Spleen (tissue), 11 donors: ENCODE measurements at regions not wholly inside any gene's neighbourhood (a gene's known extent, or its start where the extent isn't known, plus 50 kb on each side); places are given as distances from the start of the nearest gene placed in this dataset.

Experiments
- DNase-seq: peaks from one replicate; pipeline ENCODE4 v3.0.0-alpha.2; 2020
- H3K27ac ChIP-seq, 8 donors: fragments of 200-600 bp; sonication (generic) in 7 of 8; 1 replicate in 4 of 8; 2 replicates in 4 of 8; pipeline versions ENCODE4 v1.5.0 to v1.8.0; 2016 to 2021; ENCODE audit warnings: inconsistent platforms in 4 of 8, mild to moderate bottlenecking in 4 of 8, moderate library complexity in 1 of 8
- H3K27me3 ChIP-seq, 7 donors: fragments of 200-600 bp; sonication (generic) in 6 of 7; replicated peaks in 1 of 7; 1 replicate in 4 of 7; 2 replicates in 3 of 7; pipeline versions ENCODE4 v1.5.0 to v1.8.0; 2016 to 2021; ENCODE audit warnings: inconsistent platforms in 3 of 7, mild to moderate bottlenecking in 1 of 7
- H3K36me3 ChIP-seq, 6 donors: fragments of 200-600 bp; sonication (generic) in 5 of 6; 1 replicate in 4 of 6; 2 replicates in 2 of 6; pipeline versions ENCODE4 v1.5.0 to v1.8.0; 2016 to 2021; ENCODE audit warnings: inconsistent platforms in 2 of 6
- H3K4me1 ChIP-seq, 6 donors: fragments of 200-600 bp; sonication (generic) in 5 of 6; 1 replicate in 3 of 6; 2 replicates in 3 of 6; pipeline versions ENCODE4 v1.5.0 to v1.8.0; 2016 to 2021; ENCODE audit warnings: inconsistent platforms in 3 of 6
- H3K4me3 ChIP-seq, 8 donors: fragments of 200-600 bp; sonication (generic) in 7 of 8; 1 replicate in 4 of 8; 2 replicates in 4 of 8; pipeline versions ENCODE4 v1.5.0 to v1.8.0; 2016 to 2021; ENCODE audit warnings: inconsistent platforms in 4 of 8, mild to moderate bottlenecking in 4 of 8, moderate library complexity in 2 of 8
- H3K9me3 ChIP-seq, 8 donors: fragments of 200-600 bp; sonication (generic) in 7 of 8; 1 replicate in 4 of 8; 2 replicates in 4 of 8; pipeline versions ENCODE4 v1.5.0 to v1.8.0; 2016 to 2021; ENCODE audit warnings: inconsistent platforms in 4 of 8
- CTCF ChIP-seq, 11 experiments: fragments of 200-600 bp in 7 of 11; fragments of 450-650 bp in 4 of 11; sonication (generic) in 4 of 11; IDR thresholded peaks in 8 of 11; conservative IDR thresholded peaks in 3 of 11; 1 replicate in 7 of 11; 2 replicates in 4 of 11; pipeline versions ENCODE4 v1.4.0 to v1.8.0; 2016 to 2021; ENCODE audit warnings: antibody characterized with exemption in 11 of 11, inconsistent platforms in 4 of 11, mild to moderate bottlenecking in 1 of 11
- POLR2A ChIP-seq, 3 donors: fragments of 450-650 bp; IDR thresholded peaks; one replicate each; pipeline ENCODE4 v1.5.1; 2017; ENCODE audit warnings: antibody characterized with exemption in 3 of 3, mild to moderate bottlenecking in 1 of 3
- POLR2AphosphoS5 ChIP-seq, 3 donors: sonication (generic); formaldehyde crosslinking; IDR thresholded peaks; one replicate each; pipeline ENCODE4 v1.5.1; 2017; ENCODE audit warnings: antibody characterized with exemption in 3 of 3
- WGBS, 5 donors: extraction: QIAGEN DNeasy Blood & Tissue Kit in 3 of 5; methylation state at CpG; one replicate each; pipeline versions ENCODE4 v1.1.5 to v1.1.7; 2013 to 2018; 5-methylcytosine and 5-hydroxymethylcytosine counted together
- intact Hi-C: fragments of 100-400 bp; cut with DNase I; formaldehyde crosslinking; loops from one replicate; pipeline ENCODE4 v1.15.0; 2023; ENCODE audit warnings: low total_unique reads
- donor health status: healthy with polysubstance abuse.
- donor health status: DM: no; HTN: no; CAD: no; lungs with moderate emphysema.
- donor health status: DM: no; HTN: no; CAD: no.
- donor health status: Bipolar disorder and iron deficiency.
- donor health status: healthy.
- donor health status: DM: no; HTN: no; CAD: no.
- donor health status: DM: yes; HTN: yes; CAD: no.

- Histone ChIP-seq H3K36me3 (no peaks in the 10 kb centered on the region), H3K27me3 (no peaks in the 10 kb centered on the region), H3K27ac (no peak overlapping the region), H3K4me1 (no peaks in the 10 kb centered on the region), H3K9me3 (no peaks in the 10 kb centered on the region), H3K4me3 (no peak overlapping the region)
- no peak for TF ChIP-seq POLR2AphosphoS5 (IDR thresholded peaks at IDR 0.05)
- no peak for DNase-seq
- intact Hi-C loops = no loop called here
- WGBS, 5 donors = 85 to 95% (median 88%) methylated on average over 12 of the region's 12 CpGs
Measured at GRCh38 chr19:32010071-32010470, 335.3 kb upstream of the ZNF507 start.

GRCh38 chr19:32012206-32012605 is 333.2 kb upstream of the ZNF507 start:
- no peaks in the 10 kb centered on the region for H3K9me3 ChIP-seq
- no peak overlapping the region for H3K27ac ChIP-seq
- H3K4me3 ChIP-seq = no peak overlapping the region
- 78 to 89% (median 85%) methylated on average over 6 of the region's 6 CpGs for WGBS, 5 donors
- intact Hi-C loops = no loop called here
- no peaks in the 10 kb centered on the region for H3K36me3 ChIP-seq
- DNase-seq = no peak
- no peak for TF ChIP-seq CTCF (IDR thresholded peaks at IDR 0.05 in 8 of 11, conservative IDR thresholded peaks at IDR 0.05 in 3 of 11)
- no peak for TF ChIP-seq POLR2AphosphoS5 (IDR thresholded peaks at IDR 0.05)
- no peak for TF ChIP-seq POLR2A (IDR thresholded peaks at IDR 0.05)
- no peaks in the 10 kb centered on the region for H3K27me3 ChIP-seq
- H3K4me1 ChIP-seq = no peaks in the 10 kb centered on the region

GRCh38 chr19:32012886-32013631 is 332.4 kb upstream of the ZNF507 start:
- Histone ChIP-seq H3K27ac (no peak overlapping the region), H3K27me3 (no peaks in the 10 kb centered on the region), H3K4me1 (no peaks in the 10 kb centered on the region), H3K36me3 (no peaks in the 10 kb centered on the region), H3K9me3 (no peaks in the 10 kb centered on the region), H3K4me3 (no peak overlapping the region)
- TF ChIP-seq POLR2AphosphoS5 (IDR thresholded peaks at IDR 0.05) = no peak
- TF ChIP-seq POLR2A (IDR thresholded peaks at IDR 0.05) = no peak
- no peak for DNase-seq
- 66 to 73% (median 71%) methylated on average over 6 of the region's 6 CpGs for WGBS, 5 donors
- intact Hi-C loops = no loop called here

GRCh38 chr19:32017176-32017953 is 328.0 kb upstream of the ZNF507 start:
- intact Hi-C loops = no loop called here
- peak overlapping the region in 2 of 8 donors; percentile 9 to 42 for H3K27ac ChIP-seq
- H3K27me3 ChIP-seq = no peaks in the 10 kb centered on the region
- H3K36me3 ChIP-seq = no peaks in the 10 kb centered on the region
- peaks cover 0 to 24% (median 4%) of the 10 kb centered on the region in 8 donors for H3K9me3 ChIP-seq
- H3K4me3 ChIP-seq = no peak overlapping the region
- WGBS, 5 donors = 66 to 78% (median 71%) methylated on average over 9 of the region's 9 CpGs
- H3K4me1 ChIP-seq = no peaks in the 10 kb centered on the region
- TF ChIP-seq POLR2A (IDR thresholded peaks at IDR 0.05) = no peak
- DNase-seq = no peak

- Histone ChIP-seq H3K27me3 (no peaks in the 10 kb centered on the region), H3K4me3 (no peak overlapping the region), H3K36me3 (no peaks in the 10 kb centered on the region), H3K4me1 (no peaks in the 10 kb centered on the region), H3K9me3 (peaks cover 0 to 25% (median 4%) of the 10 kb centered on the region in 8 donors), H3K27ac (peak overlapping the region in 3 of 8 donors; percentile 6 to 42 (median 9))
- TF ChIP-seq POLR2AphosphoS5 (IDR thresholded peaks at IDR 0.05) (peak in 2 of 3 donors; percentile 19 to 80), POLR2A (IDR thresholded peaks at IDR 0.05) (no peak)
- no peak for DNase-seq
- intact Hi-C loops = no loop called here
- WGBS, 5 donors = 10 to 29% (median 12%) methylated on average over 5 to 6 of the region's 6 CpGs
Measured at GRCh38 chr19:32018014-32018413, 327.4 kb upstream of the ZNF507 start.

- WGBS, 5 donors = 43 to 59% (median 50%) methylated on average over 2 of the region's 2 CpGs
- H3K9me3 ChIP-seq = peaks cover 0 to 34% (median 8%) of the 10 kb centered on the region in 8 donors
- DNase-seq = no peak
- intact Hi-C loops = no loop called here
- H3K36me3 ChIP-seq = no peaks in the 10 kb centered on the region
- TF ChIP-seq POLR2A (IDR thresholded peaks at IDR 0.05) (no peak), CTCF (IDR thresholded peaks at IDR 0.05 in 8 of 11, conservative IDR thresholded peaks at IDR 0.05 in 3 of 11) (no peak)
- H3K27me3 ChIP-seq = no peaks in the 10 kb centered on the region
- H3K4me3 ChIP-seq = no peak overlapping the region
- H3K4me1 ChIP-seq = no peaks in the 10 kb centered on the region
- no peak overlapping the region for H3K27ac ChIP-seq
Measured at GRCh38 chr19:32020538-32020937, 324.9 kb upstream of the ZNF507 start.
